Activated B cell treated with CpG ODN at 0.5 μM for 24 hours (primary cell): ENCODE measurements at regions not wholly inside any gene's neighbourhood (a gene's known extent, or its start where the extent isn't known, plus 50 kb on each side); places are given as distances from the start of the nearest gene placed in this dataset.
"Not testable (repeated sequence)": the region's sequence is repeated elsewhere in the genome, so short reads cannot be mapped to it uniquely, and the experiment has no call there.

Experiments used
- ATAC-seq: fragments of 200-7000 bp; cut with Tn5 transposase; one replicate; pipeline ENCODE4 v1.10.0; 2021; ENCODE audit warnings: low read depth, mild to moderate bottlenecking, moderate library complexity
- CTCF ChIA-PET: fragments of 350-600 bp; sonication (Branson Sonifier 250); formaldehyde crosslinking; loops from one replicate; lab custom pipeline; 2021; ENCODE audit warnings: antibody characterized with exemption; lab: Charles Lee
- POLR2A ChIA-PET: fragments of 350-600 bp; sonication (Branson Sonifier 250); formaldehyde crosslinking; loops from one replicate; lab custom pipeline; 2021; ENCODE audit warnings: antibody characterized with exemption; lab: Charles Lee
- DNase-seq: peaks from one replicate; pipeline ENCODE4 v3.0.0; 2022
- H3K27ac Mint-ChIP-seq: one replicate; pipeline ENCODE4 v1.8.0; 2020; ENCODE audit warnings: mixed read lengths
- H3K27me3 Mint-ChIP-seq: one replicate; pipeline ENCODE4 v1.8.0; 2021; ENCODE audit warnings: mixed read lengths
- H3K36me3 Mint-ChIP-seq: one replicate; pipeline ENCODE4 v1.8.0; 2021; ENCODE audit warnings: low read depth, mixed read lengths
- H3K4me1 Mint-ChIP-seq: one replicate; pipeline ENCODE4 v1.8.0; 2021; ENCODE audit warnings: mixed read lengths
- H3K4me3 Mint-ChIP-seq: one replicate; pipeline ENCODE4 v1.8.0; 2020; ENCODE audit warnings: mild to moderate bottlenecking, mixed read lengths
- H3K9me3 Mint-ChIP-seq: one replicate; pipeline ENCODE4 v1.8.0; 2020; ENCODE audit warnings: mixed read lengths
- intact Hi-C: fragments of 100-400 bp; cut with micrococcal nuclease; formaldehyde crosslinking; loops from one replicate; pipeline ENCODE4 v1.15.1; 2024
- TF ChIP-seq, protein P1 (sequence below): fragments of 200-600 bp; IDR thresholded peaks from one replicate; pipeline ENCODE4 v1.8.0; 2022; ENCODE audit warnings: antibody characterized with exemption, mild to moderate bottlenecking

DNA sequence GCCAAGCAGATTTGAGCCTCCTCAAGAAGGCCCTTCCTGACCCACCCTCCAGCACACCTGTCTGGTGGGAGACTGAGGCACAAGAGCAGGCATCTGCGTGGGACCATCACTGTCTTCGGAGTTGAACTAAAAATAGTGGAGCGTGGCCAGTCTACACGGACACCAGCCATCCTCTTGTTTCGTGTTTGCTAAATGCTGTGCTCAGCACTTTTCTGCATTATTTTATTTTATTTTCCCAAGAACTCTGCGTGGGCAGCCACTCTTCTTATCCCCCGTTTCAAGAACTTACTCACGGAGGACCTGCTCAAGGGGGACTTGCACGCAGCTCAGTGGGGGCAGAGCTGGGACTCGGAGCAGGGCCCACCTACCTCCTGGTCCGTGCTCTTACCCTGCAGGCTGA, 60.8 kb downstream of the SOCS3 start:
- H3K27ac Mint-ChIP-seq = no peak overlapping the region
- no peaks in the 10 kb centered on the region for H3K27me3 Mint-ChIP-seq
- no peak overlapping the region for H3K4me3 Mint-ChIP-seq
- intact Hi-C loops = no loop called here
- ChIA-PET POLR2A (interaction anchor here (0.7 kb wide), 1 partner anchor 189 kb away, joined by 12 read pairs; no protein-coding TSS in a partner anchor), CTCF (no interaction called here)
- TF ChIP-seq, protein P1, sequence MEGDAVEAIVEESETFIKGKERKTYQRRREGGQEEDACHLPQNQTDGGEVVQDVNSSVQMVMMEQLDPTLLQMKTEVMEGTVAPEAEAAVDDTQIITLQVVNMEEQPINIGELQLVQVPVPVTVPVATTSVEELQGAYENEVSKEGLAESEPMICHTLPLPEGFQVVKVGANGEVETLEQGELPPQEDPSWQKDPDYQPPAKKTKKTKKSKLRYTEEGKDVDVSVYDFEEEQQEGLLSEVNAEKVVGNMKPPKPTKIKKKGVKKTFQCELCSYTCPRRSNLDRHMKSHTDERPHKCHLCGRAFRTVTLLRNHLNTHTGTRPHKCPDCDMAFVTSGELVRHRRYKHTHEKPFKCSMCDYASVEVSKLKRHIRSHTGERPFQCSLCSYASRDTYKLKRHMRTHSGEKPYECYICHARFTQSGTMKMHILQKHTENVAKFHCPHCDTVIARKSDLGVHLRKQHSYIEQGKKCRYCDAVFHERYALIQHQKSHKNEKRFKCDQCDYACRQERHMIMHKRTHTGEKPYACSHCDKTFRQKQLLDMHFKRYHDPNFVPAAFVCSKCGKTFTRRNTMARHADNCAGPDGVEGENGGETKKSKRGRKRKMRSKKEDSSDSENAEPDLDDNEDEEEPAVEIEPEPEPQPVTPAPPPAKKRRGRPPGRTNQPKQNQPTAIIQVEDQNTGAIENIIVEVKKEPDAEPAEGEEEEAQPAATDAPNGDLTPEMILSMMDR = no peak
- no peaks in the 10 kb centered on the region for H3K4me1 Mint-ChIP-seq
- H3K9me3 Mint-ChIP-seq = no peaks in the 10 kb centered on the region
- H3K36me3 Mint-ChIP-seq = no peaks in the 10 kb centered on the region
- no peak for ATAC-seq
- DNase-seq = no peak

DNA sequence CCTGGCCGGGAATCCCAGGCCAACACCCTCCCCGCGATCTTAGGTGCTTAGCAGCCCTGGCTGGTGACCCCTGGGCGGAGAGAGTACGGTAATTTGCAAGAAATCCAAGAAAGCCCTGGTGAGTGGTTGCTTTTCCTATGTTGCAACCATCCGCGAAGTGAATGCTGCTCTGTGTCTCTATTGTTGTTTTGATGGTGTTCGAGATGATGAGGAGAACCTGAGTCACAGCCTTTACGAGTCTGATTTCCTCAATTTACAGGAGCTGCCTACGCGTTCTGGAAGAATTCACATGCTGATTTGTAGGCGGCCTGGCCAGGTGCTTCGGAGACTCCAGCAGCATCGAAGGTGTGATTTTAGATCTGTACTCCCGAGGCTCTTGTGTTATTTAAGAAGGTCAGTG, 63.3 kb downstream of the TMEM235 start:
- Mint-ChIP-seq H3K9me3 (no peaks in the 10 kb centered on the region), H3K4me3 (no peak overlapping the region)

DNA sequence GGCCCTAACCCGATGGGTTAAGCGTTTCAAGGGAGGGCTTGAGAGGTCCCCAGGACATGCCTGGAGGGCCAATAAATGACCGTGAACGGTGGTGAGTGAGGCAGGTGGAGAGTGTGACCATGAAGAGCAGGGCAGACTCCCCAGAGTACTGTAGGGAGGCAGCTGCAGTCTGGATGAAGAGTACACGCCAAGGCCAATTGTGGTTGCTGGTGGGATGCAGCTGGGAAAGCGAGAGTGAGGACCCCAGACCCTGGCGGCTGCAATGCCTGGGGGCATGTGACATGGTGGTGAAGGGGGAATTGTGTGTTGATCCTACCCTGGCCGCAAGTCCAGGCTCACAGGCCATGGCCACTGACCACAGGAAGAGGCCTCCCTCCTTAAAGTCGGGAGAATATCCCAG, 62.9 kb downstream of the TMEM235 start:
- POLR2A ChIA-PET = no interaction called here
- no peaks in the 10 kb centered on the region for H3K9me3 Mint-ChIP-seq
- ATAC-seq = no peak
- no peak for DNase-seq
- H3K4me1 Mint-ChIP-seq = peaks cover 3% of the 10 kb centered on the region
- CTCF ChIA-PET = no interaction called here
- no peaks in the 10 kb centered on the region for H3K36me3 Mint-ChIP-seq
- H3K27ac Mint-ChIP-seq = no peak overlapping the region
- TF ChIP-seq, protein P1 = no peak
- no peaks in the 10 kb centered on the region for H3K27me3 Mint-ChIP-seq
- intact Hi-C loops = no loop called here
- H3K4me3 Mint-ChIP-seq = no peak overlapping the region

More for the DNA sequence above, 63.3 kb downstream of the TMEM235 start:
- no peak for ATAC-seq
- TF ChIP-seq, protein P1 = no peak
- Mint-ChIP-seq H3K36me3 (no peaks in the 10 kb centered on the region), H3K27ac (no peak overlapping the region), H3K4me1 (peaks cover 3% of the 10 kb centered on the region), H3K27me3 (no peaks in the 10 kb centered on the region)
- intact Hi-C loops = no loop called here
- ChIA-PET POLR2A (no interaction called here), CTCF (no interaction called here)
- DNase-seq = no peak

DNA sequence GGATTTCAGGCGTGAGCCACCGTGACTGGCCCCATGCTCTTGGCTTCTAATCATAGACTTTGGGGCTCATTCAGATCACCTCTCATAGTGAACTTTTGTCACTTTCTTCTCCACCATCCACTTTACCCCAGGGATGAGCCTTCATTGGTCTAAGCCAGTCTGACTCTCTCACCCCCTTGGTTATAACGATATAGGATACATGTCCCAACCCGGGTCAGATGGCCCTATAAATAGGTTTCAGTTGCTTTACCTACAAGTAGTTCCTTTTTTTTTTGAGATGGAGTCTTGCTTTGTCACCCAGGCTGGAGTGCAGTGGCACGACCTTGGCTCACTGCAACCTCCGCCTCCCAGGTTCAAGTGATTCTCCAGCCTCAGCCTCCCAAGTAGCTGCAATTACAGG, 61.7 kb downstream of the TMEM235 start:
- H3K27ac Mint-ChIP-seq, H3K4me1 Mint-ChIP-seq, H3K36me3 Mint-ChIP-seq, ATAC-seq, DNase-seq, H3K27me3 Mint-ChIP-seq, intact Hi-C loops, H3K4me3 Mint-ChIP-seq, H3K9me3 Mint-ChIP-seq: not testable (repeated sequence)
- ChIA-PET CTCF (interaction anchor here (1.1 to 1.4 kb wide), 2 partner anchors 67 to 128 kb away, joined by 4 to 7 read pairs; partner anchors contain the start of gene SOCS3), POLR2A (interaction anchor here (0.6 kb wide), 1 partner anchor 64 kb away, joined by 5 read pairs; no protein-coding TSS in a partner anchor)

DNA sequence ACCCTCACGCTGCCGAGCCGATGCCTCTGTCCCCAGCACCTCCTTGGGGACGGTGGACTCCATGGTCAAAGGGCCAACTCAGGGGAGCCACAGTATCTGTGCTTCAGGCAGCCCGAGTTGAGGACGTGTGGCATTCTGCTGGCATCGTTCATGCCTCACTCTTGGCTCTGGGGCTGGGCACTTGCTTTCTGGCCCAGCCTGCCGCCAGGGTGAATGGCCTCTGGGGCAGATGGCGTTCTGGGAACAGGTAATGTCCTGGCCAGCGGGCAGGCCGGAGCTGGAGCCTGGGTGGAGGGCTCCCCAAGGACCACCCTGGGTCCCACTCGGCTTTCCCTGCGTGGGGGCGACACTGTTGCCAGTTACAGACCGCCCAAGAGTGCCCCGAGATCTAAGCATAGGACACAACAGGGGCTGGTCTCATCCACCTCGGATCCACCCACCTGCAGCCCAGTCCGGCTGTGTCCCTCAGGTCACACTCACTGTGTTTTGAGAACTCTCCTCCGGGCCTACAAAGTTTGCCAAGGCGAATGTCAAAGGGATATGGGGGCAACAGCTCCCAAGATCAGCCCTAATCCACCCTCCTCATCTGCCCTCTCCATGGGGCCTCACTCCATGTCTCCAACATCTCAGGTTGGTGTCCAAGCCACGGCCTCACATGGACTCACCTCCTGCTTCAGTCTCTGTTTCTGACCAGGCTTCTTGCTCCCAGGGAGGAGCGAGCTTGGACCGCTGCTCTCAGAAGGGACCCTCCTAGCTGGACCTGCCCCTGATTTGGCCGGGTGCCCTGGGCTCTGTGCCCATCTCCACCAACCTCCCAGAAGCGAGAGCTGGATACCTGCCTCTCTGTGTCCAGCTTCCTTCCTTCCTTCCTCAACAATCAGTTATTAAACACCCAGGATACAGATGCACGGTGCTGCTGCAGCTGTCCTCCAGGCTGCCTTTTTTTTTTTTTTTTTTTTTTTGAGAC, 60.8 kb downstream of the TMEM235 start:
- Mint-ChIP-seq H3K27me3 (no peaks in the 10 kb centered on the region), H3K4me1 (peaks cover 3% of the 10 kb centered on the region)
- CTCF ChIA-PET = interaction anchor here (1.1 to 1.4 kb wide), 2 partner anchors 68 to 129 kb away, joined by 4 to 7 read pairs; partner anchors contain the start of gene SOCS3

More for the DNA sequence above, 60.8 kb downstream of the TMEM235 start:
- H3K36me3 Mint-ChIP-seq = no peaks in the 10 kb centered on the region
- ATAC-seq = no peak
- H3K9me3 Mint-ChIP-seq = no peaks in the 10 kb centered on the region
- no peak overlapping the region for H3K4me3 Mint-ChIP-seq
- TF ChIP-seq, protein P1 = no peak
- intact Hi-C loops = no loop called here
- POLR2A ChIA-PET = interaction anchor here (0.6 kb wide), 2 partner anchors 65 to 334 kb away, joined by 5 to 7 read pairs; partner anchors contain the start of gene TNRC6C
- peak overlapping the region; percentile 24 for H3K27ac Mint-ChIP-seq
- DNase-seq = no peak
